Occipital lobe (tissue), 1 donor: ENCODE measurements at regions not wholly inside any gene's neighbourhood (a gene's known extent, or its start where the extent isn't known, plus 50 kb on each side); places are given as distances from the start of the nearest gene placed in this dataset.
"Not testable (repeated sequence)": the region's sequence is repeated elsewhere in the genome, so short reads cannot be mapped to it uniquely, and the experiment has no call there.

Experiments
- DNase-seq: peaks from one replicate; lab custom pipeline; 2025; lab: John Stamatoyannopoulos, UW

- no peak for DNase-seq
Observed at GRCh38 chr14:100419856-100420255, 96.7 kb downstream of the SLC25A47 start.

- no peak for DNase-seq
Observed at GRCh38 chr14:100421756-100422470, 98.8 kb downstream of the SLC25A47 start.

- DNase-seq = no peak
Observed at GRCh38 chr14:100422556-100423316, 99.6 kb downstream of the SLC25A47 start.

- DNase-seq = no peak
Observed at GRCh38 chr14:100423317-100424010, 100.3 kb downstream of the SLC25A47 start.

- DNase-seq = no peak
Observed at GRCh38 chr14:100424504-100425428, 101.6 kb downstream of the SLC25A47 start.

GRCh38 chr14:100425429-100425827 lies 102.3 kb downstream of the SLC25A47 start:
- no peak for DNase-seq

- DNase-seq = no peak
Observed at GRCh38 chr14:100426314-100426713, 103.2 kb downstream of the SLC25A47 start.

GRCh38 chr14:100427166-100427565 lies 104.0 kb downstream of the SLC25A47 start:
- DNase-seq = no peak

GRCh38 chr14:100428727-100429126 lies 105.6 kb downstream of the SLC25A47 start:
- DNase-seq = no peak

- DNase-seq = no peak
Observed at GRCh38 chr14:100429537-100429936, 106.4 kb downstream of the SLC25A47 start.

- DNase-seq = no peak
Observed at GRCh38 chr14:100430571-100430970, 107.4 kb downstream of the SLC25A47 start.

GRCh38 chr14:100431461-100431860 lies 108.3 kb downstream of the SLC25A47 start:
- DNase-seq = not testable (repeated sequence)

- no peak for DNase-seq
Observed at GRCh38 chr14:100432652-100433427, 109.7 kb downstream of the SLC25A47 start.

GRCh38 chr14:100433428-100433814 lies 110.3 kb downstream of the SLC25A47 start:
- no peak for DNase-seq

GRCh38 chr14:100434033-100434601 lies 111.0 kb downstream of the SLC25A47 start:
- DNase-seq = no peak

- no peak for DNase-seq
Observed at GRCh38 chr14:100434911-100435438, 111.8 kb downstream of the SLC25A47 start.

- no peak for DNase-seq
Observed at GRCh38 chr14:100435459-100435858, 112.3 kb downstream of the SLC25A47 start.

GRCh38 chr14:100436745-100437406 lies 113.7 kb downstream of the SLC25A47 start:
- no peak for DNase-seq

GRCh38 chr14:100438271-100438670 lies 115.1 kb downstream of the SLC25A47 start:
- DNase-seq = no peak
